Muscle layer of duodenum (tissue), 2 donors: ENCODE measurements at regions not wholly inside any gene's neighbourhood (a gene's known extent, or its start where the extent isn't known, plus 50 kb on each side); places are given as distances from the start of the nearest gene placed in this dataset.

Experiments used
- H3K27ac ChIP-seq: one replicate; pipeline ENCODE4 v1.7.0; 2013; ENCODE audit warnings: mild to moderate bottlenecking, low read length
- H3K27me3 ChIP-seq: one replicate; pipeline ENCODE4 v1.7.0; 2013; ENCODE audit warnings: low read depth, mild to moderate bottlenecking, control low read depth, low read length
- H3K36me3 ChIP-seq, 2 donors: one replicate each; pipeline ENCODE4 v1.7.0; 2013; ENCODE audit warnings: low read length in 2 of 2, control low read depth in 1 of 2, mild to moderate bottlenecking in 1 of 2; ENCODE audit not compliant: insufficient read depth in 2 of 2, control insufficient read depth in 1 of 2
- H3K4me1 ChIP-seq, 2 donors: one replicate each; pipeline ENCODE4 v1.7.0; 2013; ENCODE audit warnings: low read length in 2 of 2, mild to moderate bottlenecking in 2 of 2, control low read depth in 1 of 2, moderate library complexity in 1 of 2; ENCODE audit not compliant: insufficient read depth in 2 of 2, control insufficient read depth in 1 of 2
- H3K4me3 ChIP-seq, 2 donors: one replicate each; pipeline ENCODE4 v1.7.0; 2013; ENCODE audit warnings: low read length in 2 of 2, low read depth in 1 of 2, mild to moderate bottlenecking in 1 of 2
- H3K9me3 ChIP-seq, 2 donors: one replicate each; pipeline ENCODE4 v1.7.0; 2013; ENCODE audit warnings: low read length in 2 of 2, control low read depth in 1 of 2, mild to moderate bottlenecking in 1 of 2; ENCODE audit not compliant: control insufficient read depth in 1 of 2
- donor health status: healthy.

GRCh38 chr9:12965303-12965702 is 190.5 kb downstream of the LURAP1L start:
- Histone ChIP-seq H3K27me3 (no peaks in the 10 kb centered on the region), H3K36me3 (no peaks in the 10 kb centered on the region), H3K4me3 (no peak overlapping the region)

GRCh38 chr9:12968093-12968492 is 193.3 kb downstream of the LURAP1L start:
- no peaks in the 10 kb centered on the region for H3K36me3 ChIP-seq
- H3K9me3 ChIP-seq, result no peaks in the 10 kb centered on the region
- H3K4me1 ChIP-seq, result peaks cover 0 to 6% of the 10 kb centered on the region in 2 donors
- H3K27ac ChIP-seq, result no peak overlapping the region
- no peaks in the 10 kb centered on the region for H3K27me3 ChIP-seq
- H3K4me3 ChIP-seq, result no peak overlapping the region

More at GRCh38 chr9:12965303-12965702, 190.5 kb downstream of the LURAP1L start:
- H3K9me3 ChIP-seq, result no peaks in the 10 kb centered on the region
- no peaks in the 10 kb centered on the region for H3K4me1 ChIP-seq
- peak overlapping the region; percentile 30 for H3K27ac ChIP-seq

- Histone ChIP-seq H3K27me3 (no peaks in the 10 kb centered on the region), H3K4me3 (no peak overlapping the region), H3K4me1 (peaks cover 0 to 11% of the 10 kb centered on the region in 2 donors), H3K36me3 (no peaks in the 10 kb centered on the region), H3K9me3 (no peaks in the 10 kb centered on the region), H3K27ac (peak overlapping the region; percentile 37)
Observed at GRCh38 chr9:12972608-12973589, 198.1 kb downstream of the LURAP1L start.

- Histone ChIP-seq H3K36me3 (no peaks in the 10 kb centered on the region), H3K27ac (no peak overlapping the region), H3K9me3 (no peaks in the 10 kb centered on the region), H3K4me3 (no peak overlapping the region), H3K4me1 (peaks cover 0 to 11% of the 10 kb centered on the region in 2 donors), H3K27me3 (no peaks in the 10 kb centered on the region)
Observed at GRCh38 chr9:12973710-12974109, 198.9 kb downstream of the LURAP1L start.

- no peaks in the 10 kb centered on the region for H3K27me3 ChIP-seq
- H3K4me1 ChIP-seq, result peaks cover 0 to 11% of the 10 kb centered on the region in 2 donors
- H3K4me3 ChIP-seq, result no peak overlapping the region
- no peaks in the 10 kb centered on the region for H3K36me3 ChIP-seq
- H3K9me3 ChIP-seq, result no peaks in the 10 kb centered on the region
- no peak overlapping the region for H3K27ac ChIP-seq
Observed at GRCh38 chr9:12974671-12975070, 199.9 kb downstream of the LURAP1L start.

- no peak overlapping the region for H3K4me3 ChIP-seq
- no peaks in the 10 kb centered on the region for H3K9me3 ChIP-seq
- no peaks in the 10 kb centered on the region for H3K27me3 ChIP-seq
- no peak overlapping the region for H3K27ac ChIP-seq
- peaks cover 0 to 11% of the 10 kb centered on the region in 2 donors for H3K4me1 ChIP-seq
- H3K36me3 ChIP-seq, result no peaks in the 10 kb centered on the region
Observed at GRCh38 chr9:12975496-12975895, 200.7 kb downstream of the LURAP1L start.

GRCh38 chr9:12980085-12980851 is 205.4 kb downstream of the LURAP1L start:
- H3K27ac ChIP-seq, result no peak overlapping the region
- H3K4me3 ChIP-seq, result no peak overlapping the region
- no peaks in the 10 kb centered on the region for H3K36me3 ChIP-seq
- no peaks in the 10 kb centered on the region for H3K27me3 ChIP-seq
- no peaks in the 10 kb centered on the region for H3K4me1 ChIP-seq
- no peaks in the 10 kb centered on the region for H3K9me3 ChIP-seq

GRCh38 chr9:12988258-12988657 is 213.4 kb downstream of the LURAP1L start:
- Histone ChIP-seq H3K36me3 (no peaks in the 10 kb centered on the region), H3K9me3 (no peaks in the 10 kb centered on the region), H3K4me3 (no peak overlapping the region), H3K4me1 (no peaks in the 10 kb centered on the region), H3K27me3 (no peaks in the 10 kb centered on the region), H3K27ac (no peak overlapping the region)

GRCh38 chr9:12989669-12990068 is 214.8 kb downstream of the LURAP1L start:
- Histone ChIP-seq H3K9me3 (no peaks in the 10 kb centered on the region), H3K36me3 (no peaks in the 10 kb centered on the region), H3K27ac (no peak overlapping the region), H3K27me3 (no peaks in the 10 kb centered on the region), H3K4me1 (no peaks in the 10 kb centered on the region), H3K4me3 (no peak overlapping the region)

- H3K4me1 ChIP-seq, result no peaks in the 10 kb centered on the region
Observed at GRCh38 chr9:12993466-12993865, 218.6 kb downstream of the LURAP1L start.

GRCh38 chr9:12997009-12997408 is 222.2 kb downstream of the LURAP1L start:
- Histone ChIP-seq H3K27me3 (no peaks in the 10 kb centered on the region), H3K4me1 (peaks cover 0 to 3% of the 10 kb centered on the region in 2 donors), H3K36me3 (no peaks in the 10 kb centered on the region), H3K4me3 (no peak overlapping the region), H3K27ac (no peak overlapping the region), H3K9me3 (no peaks in the 10 kb centered on the region)

More at GRCh38 chr9:12993466-12993865, 218.6 kb downstream of the LURAP1L start:
- Histone ChIP-seq H3K36me3 (no peaks in the 10 kb centered on the region), H3K4me3 (no peak overlapping the region), H3K27ac (no peak overlapping the region), H3K9me3 (no peaks in the 10 kb centered on the region), H3K27me3 (no peaks in the 10 kb centered on the region)
